ENCODE measurements at regions not wholly inside any gene's neighbourhood (a gene's known extent, or its start where the extent isn't known, plus 50 kb on each side); places are given as distances from the start of the nearest gene placed in this dataset.

GRCh38 chr5:2993771-2994170, 242.3 kb upstream of the IRX2 start:
- TF ChIP-seq CTCF (IDR thresholded peaks at IDR 0.05) (no peak), POLR2AphosphoS5 (IDR thresholded peaks at IDR 0.05) (no peak), POLR2A (IDR thresholded peaks at IDR 0.05) (no peak), EP300 (IDR thresholded peaks at IDR 0.05) (no peak)

All from sigmoid colon (tissue), 4 donors.